ENCODE measurements at regions not wholly inside any gene's neighbourhood (a gene's known extent, or its start where the extent isn't known, plus 50 kb on each side); places are given as distances from the start of the nearest gene placed in this dataset.

DNA sequence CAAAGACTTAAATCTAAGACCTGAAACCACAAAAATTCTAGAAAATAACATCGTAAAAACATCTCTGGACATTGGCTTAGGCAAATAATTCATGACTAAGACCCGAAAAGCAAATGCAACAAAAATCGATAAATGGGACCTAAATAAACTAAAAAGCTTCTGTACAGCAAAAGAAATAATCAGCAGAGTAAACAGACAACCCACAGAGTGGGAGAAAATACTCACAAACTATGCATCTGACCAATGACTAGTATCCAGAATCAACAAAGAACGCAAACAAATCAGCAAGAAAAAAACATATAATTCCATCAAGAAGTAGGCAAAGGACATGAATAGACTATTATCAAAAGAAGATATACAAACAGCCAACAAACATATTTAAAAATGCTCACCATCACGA is 749.4 kb downstream of the PLOD2 start:
- Histone ChIP-seq H4K8ac (ENCODE audit: low read depth, low read length) (no peak overlapping the region), H3K18ac (ENCODE audit: low read length) (no peak overlapping the region), H3K4ac (ENCODE audit: low read depth, low read length) (no peak overlapping the region), H3K23ac (ENCODE audit: low read length) (no peak overlapping the region), H3K9me3 (ENCODE audit: insufficient read depth, low read depth, low read length) (no peaks in the 10 kb centered on the region), H3K79me2 (ENCODE audit: control insufficient read depth, insufficient read depth, low read length, poor library complexity) (no peaks in the 10 kb centered on the region), H3K4me1 (ENCODE audit: control insufficient read depth in 1 of 2, insufficient read depth in 2 of 2, low read length in 2 of 2) (no peaks in the 10 kb centered on the region), H3K4me3 (ENCODE audit: low read depth, low read length) (no peak overlapping the region), H2BK5ac (ENCODE audit: low read depth, low read length, poor library complexity) (no peak overlapping the region), H2AFZ (ENCODE audit: insufficient read depth, low read length, poor library complexity) (no peak overlapping the region), H2BK120ac (ENCODE audit: insufficient read depth, low read length, poor library complexity) (no peak overlapping the region), H3K9ac (ENCODE audit: low read length) (no peak overlapping the region), H2AK5ac (ENCODE audit: low read length) (no peak overlapping the region), H3K79me1 (ENCODE audit: low read length) (no peaks in the 10 kb centered on the region), H3K27me3 (ENCODE audit: insufficient read depth, low read length) (no peaks in the 10 kb centered on the region), H4K12ac (ENCODE audit: low read depth, low read length) (no peak overlapping the region), H3K4me2 (ENCODE audit: low read length) (no peak overlapping the region), H2BK12ac (ENCODE audit: low read length) (no peak overlapping the region), H3K14ac (ENCODE audit: low read length) (no peak overlapping the region), H3K36me3 (ENCODE audit: control insufficient read depth in 1 of 2, insufficient read depth in 2 of 2, low read length in 2 of 2) (no peaks in the 10 kb centered on the region), H3K27ac (ENCODE audit: low read depth, low read length) (no peak overlapping the region), H4K91ac (ENCODE audit: low read depth, low read length) (no peak overlapping the region)
- DNase-seq: no peak
- WGBS (ENCODE audit: extremely low coverage, insufficient coverage, insufficient read length): no CpG with 5 or more reads among the region's 5 CpGs

DNA sequence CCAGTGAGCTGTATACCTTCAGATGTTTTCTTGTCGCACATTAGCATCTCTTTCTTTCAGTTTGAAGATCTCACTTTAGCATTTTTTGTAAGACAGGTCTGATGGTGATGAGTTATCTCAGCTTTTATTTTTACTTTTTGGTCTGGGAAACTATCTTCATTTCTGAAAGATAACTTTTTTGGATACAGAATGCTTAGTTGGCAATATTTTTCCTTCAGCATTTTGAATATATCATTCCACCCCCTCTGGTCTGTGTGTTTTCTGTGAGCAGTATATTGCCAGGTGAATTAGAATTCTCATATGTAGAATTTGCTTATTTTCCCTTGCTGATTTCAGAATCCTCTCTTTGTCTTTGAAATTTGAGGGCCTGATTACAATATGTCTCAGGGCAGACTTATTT is 743.3 kb downstream of the PLOD2 start:
- no peaks in the 10 kb centered on the region for H3K79me2 ChIP-seq (ENCODE audit: control insufficient read depth, insufficient read depth, low read length, poor library complexity)
- H3K14ac ChIP-seq (ENCODE audit: low read length): no peak overlapping the region
- no peak overlapping the region for H3K27ac ChIP-seq (ENCODE audit: low read depth, low read length)
- no peak overlapping the region for H3K18ac ChIP-seq (ENCODE audit: low read length)
- no peak overlapping the region for H3K23ac ChIP-seq (ENCODE audit: low read length)
- no peak overlapping the region for H2BK5ac ChIP-seq (ENCODE audit: low read depth, low read length, poor library complexity)
- H3K4me3 ChIP-seq (ENCODE audit: low read depth, low read length): no peak overlapping the region
- H3K9ac ChIP-seq (ENCODE audit: low read length): no peak overlapping the region
- no peak overlapping the region for H2BK120ac ChIP-seq (ENCODE audit: insufficient read depth, low read length, poor library complexity)
- no peak overlapping the region for H4K91ac ChIP-seq (ENCODE audit: low read depth, low read length)
- no peak overlapping the region for H2BK12ac ChIP-seq (ENCODE audit: low read length)
- no peaks in the 10 kb centered on the region for H3K36me3 ChIP-seq (ENCODE audit: control insufficient read depth in 1 of 2, insufficient read depth in 2 of 2, low read length in 2 of 2)
- H4K8ac ChIP-seq (ENCODE audit: low read depth, low read length): no peak overlapping the region
- no peak overlapping the region for H3K4ac ChIP-seq (ENCODE audit: low read depth, low read length)
- H3K4me2 ChIP-seq (ENCODE audit: low read length): no peak overlapping the region
- WGBS (ENCODE audit: extremely low coverage, insufficient coverage, insufficient read length): no CpG with 5 or more reads among the region's 1 CpG
- no peaks in the 10 kb centered on the region for H3K27me3 ChIP-seq (ENCODE audit: insufficient read depth, low read length)
- no peak overlapping the region for H2AK5ac ChIP-seq (ENCODE audit: low read length)
- H2AFZ ChIP-seq (ENCODE audit: insufficient read depth, low read length, poor library complexity): no peak overlapping the region
- no peaks in the 10 kb centered on the region for H3K4me1 ChIP-seq (ENCODE audit: control insufficient read depth in 1 of 2, insufficient read depth in 2 of 2, low read length in 2 of 2)
- H4K12ac ChIP-seq (ENCODE audit: low read depth, low read length): no peak overlapping the region
- DNase-seq: no peak
- H3K79me1 ChIP-seq (ENCODE audit: low read length): no peaks in the 10 kb centered on the region
- H3K9me3 ChIP-seq (ENCODE audit: insufficient read depth, low read depth, low read length): no peaks in the 10 kb centered on the region

DNA sequence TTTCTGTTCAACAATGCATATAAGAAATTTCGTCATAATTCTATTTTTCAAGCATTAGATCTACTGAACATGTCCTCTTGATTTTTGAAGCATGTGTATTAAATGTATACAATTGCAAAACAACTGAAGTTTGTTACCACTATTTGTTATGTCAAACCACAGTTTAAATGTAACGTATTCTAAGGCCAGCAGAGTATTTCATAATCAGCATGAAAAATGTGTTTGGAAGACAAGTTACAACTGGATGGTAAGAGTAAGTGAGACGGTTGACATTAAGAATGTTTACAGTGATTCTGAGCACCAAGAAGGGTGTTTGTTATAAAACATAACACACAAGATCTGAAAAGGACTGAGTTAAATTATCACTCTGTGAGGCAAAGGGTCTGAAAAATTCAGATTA is 738.4 kb downstream of the PLOD2 start:
- no CpG with 5 or more reads among the region's 3 CpGs for WGBS (ENCODE audit: extremely low coverage, insufficient coverage, insufficient read length)
- H3K18ac ChIP-seq (ENCODE audit: low read length): no peak overlapping the region
- no peaks in the 10 kb centered on the region for H3K36me3 ChIP-seq (ENCODE audit: control insufficient read depth in 1 of 2, insufficient read depth in 2 of 2, low read length in 2 of 2)
- no peak overlapping the region for H4K8ac ChIP-seq (ENCODE audit: low read depth, low read length)
- no peak for DNase-seq
- no peak overlapping the region for H2BK120ac ChIP-seq (ENCODE audit: insufficient read depth, low read length, poor library complexity)
- H3K4me1 ChIP-seq (ENCODE audit: control insufficient read depth in 1 of 2, insufficient read depth in 2 of 2, low read length in 2 of 2): no peaks in the 10 kb centered on the region
- H3K23ac ChIP-seq (ENCODE audit: low read length): no peak overlapping the region
- H3K9ac ChIP-seq (ENCODE audit: low read length): no peak overlapping the region
- no peak overlapping the region for H3K14ac ChIP-seq (ENCODE audit: low read length)
- H3K4me2 ChIP-seq (ENCODE audit: low read length): no peak overlapping the region
- no peak overlapping the region for H3K4me3 ChIP-seq (ENCODE audit: low read depth, low read length)
- no peaks in the 10 kb centered on the region for H3K79me1 ChIP-seq (ENCODE audit: low read length)
- H3K4ac ChIP-seq (ENCODE audit: low read depth, low read length): no peak overlapping the region
- H2BK12ac ChIP-seq (ENCODE audit: low read length): no peak overlapping the region
- H3K79me2 ChIP-seq (ENCODE audit: control insufficient read depth, insufficient read depth, low read length, poor library complexity): no peaks in the 10 kb centered on the region
- no peak overlapping the region for H3K27ac ChIP-seq (ENCODE audit: low read depth, low read length)
- no peaks in the 10 kb centered on the region for H3K9me3 ChIP-seq (ENCODE audit: insufficient read depth, low read depth, low read length)
- no peak overlapping the region for H4K91ac ChIP-seq (ENCODE audit: low read depth, low read length)
- H2AK5ac ChIP-seq (ENCODE audit: low read length): no peak overlapping the region
- H2BK5ac ChIP-seq (ENCODE audit: low read depth, low read length, poor library complexity): no peak overlapping the region
- H2AFZ ChIP-seq (ENCODE audit: insufficient read depth, low read length, poor library complexity): no peak overlapping the region
- H4K12ac ChIP-seq (ENCODE audit: low read depth, low read length): no peak overlapping the region
- no peaks in the 10 kb centered on the region for H3K27me3 ChIP-seq (ENCODE audit: insufficient read depth, low read length)

DNA sequence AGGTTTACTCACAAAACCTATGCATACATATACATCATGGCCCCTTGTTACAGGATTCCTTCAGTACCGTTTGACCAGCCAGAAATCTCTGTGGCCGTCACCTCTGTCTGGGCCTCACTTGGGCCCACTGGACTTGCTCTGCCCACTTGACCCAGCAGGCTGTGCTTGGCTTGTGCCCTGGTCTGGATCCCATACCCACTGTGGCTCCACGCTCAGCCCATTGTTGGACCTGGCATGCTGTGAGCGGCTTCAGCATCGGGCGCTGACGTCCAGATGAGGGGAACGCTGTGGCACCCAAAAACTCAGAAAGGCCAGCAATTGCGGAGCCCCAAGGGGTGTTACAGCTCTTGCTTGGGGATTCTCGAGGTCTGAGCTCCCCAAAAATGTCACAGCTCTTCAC is 733.6 kb downstream of the PLOD2 start:
- Histone ChIP-seq H3K4me2 (ENCODE audit: low read length) (no peak overlapping the region), H2AFZ (ENCODE audit: insufficient read depth, low read length, poor library complexity) (no peak overlapping the region), H4K12ac (ENCODE audit: low read depth, low read length) (no peak overlapping the region), H3K4ac (ENCODE audit: low read depth, low read length) (no peak overlapping the region), H3K23ac (ENCODE audit: low read length) (no peak overlapping the region), H4K8ac (ENCODE audit: low read depth, low read length) (no peak overlapping the region), H3K79me1 (ENCODE audit: low read length) (no peaks in the 10 kb centered on the region), H3K4me1 (ENCODE audit: control insufficient read depth in 1 of 2, insufficient read depth in 2 of 2, low read length in 2 of 2) (no peaks in the 10 kb centered on the region), H2AK5ac (ENCODE audit: low read length) (no peak overlapping the region), H3K27ac (ENCODE audit: low read depth, low read length) (no peak overlapping the region), H3K4me3 (ENCODE audit: low read depth, low read length) (no peak overlapping the region), H3K9ac (ENCODE audit: low read length) (no peak overlapping the region), H2BK12ac (ENCODE audit: low read length) (no peak overlapping the region), H3K18ac (ENCODE audit: low read length) (no peak overlapping the region), H2BK5ac (ENCODE audit: low read depth, low read length, poor library complexity) (no peak overlapping the region), H4K91ac (ENCODE audit: low read depth, low read length) (no peak overlapping the region), H3K9me3 (ENCODE audit: insufficient read depth, low read depth, low read length) (no peaks in the 10 kb centered on the region), H2BK120ac (ENCODE audit: insufficient read depth, low read length, poor library complexity) (no peak overlapping the region), H3K14ac (ENCODE audit: low read length) (no peak overlapping the region), H3K79me2 (ENCODE audit: control insufficient read depth, insufficient read depth, low read length, poor library complexity) (no peaks in the 10 kb centered on the region), H3K27me3 (ENCODE audit: insufficient read depth, low read length) (no peaks in the 10 kb centered on the region), H3K36me3 (ENCODE audit: control insufficient read depth in 1 of 2, insufficient read depth in 2 of 2, low read length in 2 of 2) (no peaks in the 10 kb centered on the region)
- WGBS (ENCODE audit: extremely low coverage, insufficient coverage, insufficient read length): no CpG with 5 or more reads among the region's 10 CpGs
- DNase-seq: no peak
